ENCODE measurements at regions not wholly inside any gene's neighbourhood (a gene's known extent, or its start where the extent isn't known, plus 50 kb on each side); places are given as distances from the start of the nearest gene placed in this dataset.

- TF ChIP-seq POLR2A (IDR thresholded peaks at IDR 0.05) (no peak), CTCF (IDR thresholded peaks at IDR 0.05) (no peak), POLR2AphosphoS5 (IDR thresholded peaks at IDR 0.05) (no peak)
Observed at GRCh38 chr13:107808389-107808788, 406.9 kb downstream of the LIG4 start.

Data from breast epithelium (tissue), 3 donors.